ENCODE measurements at regions not wholly inside any gene's neighbourhood (a gene's known extent, or its start where the extent isn't known, plus 50 kb on each side); places are given as distances from the start of the nearest gene placed in this dataset.

GRCh38 chr11:95426823-95427462 lies 195.9 kb upstream of the SESN3 start:
- intact Hi-C loops (cut with DNase I; ENCODE audit: low total_unique reads): loop anchor here (10.0 kb wide), 1 partner anchor 1962 kb away; no protein-coding TSS in a partner anchor
- WGBS, 2 donors (ENCODE audit: low coverage in 1 of 2): 80 to 89% methylated on average over 2 to 5 of the region's 5 CpGs
- DNase-seq: no peak
- H3K36me3 ChIP-seq: no peaks in the 10 kb centered on the region
- TF ChIP-seq EP300 (IDR thresholded peaks at IDR 0.05; ENCODE audit: low read depth) (no peak), POLR2AphosphoS5 (IDR thresholded peaks at IDR 0.05) (no peak), POLR2A (IDR thresholded peaks at IDR 0.05) (no peak), CTCF (IDR thresholded peaks at IDR 0.05) (no peak)
- no peak overlapping the region for H3K4me3 ChIP-seq
- in situ Hi-C loops (cut with MboI; ENCODE audit: low pct_ligation_motif_present in 1 of 4, low pct_unique_long_range_greater_than_20kb in 1 of 4, low sequenced_read_pairs in 3 of 4): no loop called here
- no peak overlapping the region for H3K27ac ChIP-seq
- H3K27me3 ChIP-seq: no peaks in the 10 kb centered on the region
- no peaks in the 10 kb centered on the region for H3K9me3 ChIP-seq
- no peaks in the 10 kb centered on the region for H3K4me1 ChIP-seq

DNA sequence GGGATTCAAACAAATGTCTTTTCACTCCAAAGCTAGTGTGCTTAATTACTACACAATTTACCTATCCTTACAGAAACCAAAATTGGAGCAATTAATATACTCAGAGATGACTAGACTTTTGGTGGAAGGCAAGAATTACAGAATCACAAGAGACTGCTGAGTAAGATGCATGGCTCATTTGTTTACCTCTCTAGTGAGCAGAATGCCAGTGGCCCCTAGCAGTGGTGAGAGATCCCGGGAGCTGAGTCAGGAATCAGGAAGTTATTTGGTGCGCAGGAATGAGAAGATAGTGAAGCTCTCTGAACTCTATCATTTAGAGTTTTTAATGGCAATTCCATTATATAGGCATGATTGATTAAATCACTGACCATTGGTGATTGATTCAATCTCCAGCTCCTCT lies 188.9 kb upstream of the SESN3 start:
- DNase-seq: no peak
- Histone ChIP-seq H3K36me3 (no peaks in the 10 kb centered on the region), H3K4me3 (no peak overlapping the region), H3K9me3 (no peaks in the 10 kb centered on the region), H3K4me1 (no peaks in the 10 kb centered on the region), H3K27ac (no peak overlapping the region), H3K27me3 (no peaks in the 10 kb centered on the region)
- in situ Hi-C loops (cut with MboI; ENCODE audit: low pct_ligation_motif_present in 1 of 4, low pct_unique_long_range_greater_than_20kb in 1 of 4, low sequenced_read_pairs in 3 of 4) (no loop called here), intact Hi-C loops (cut with DNase I; ENCODE audit: low total_unique reads) (loop anchor here (10.0 kb wide), 1 partner anchor 1955 kb away; no protein-coding TSS in a partner anchor)
- WGBS, 2 donors (ENCODE audit: low coverage in 1 of 2): 71 to 79% methylated on average over 2 of the region's 2 CpGs
- TF ChIP-seq EP300 (IDR thresholded peaks at IDR 0.05; ENCODE audit: low read depth): no peak
- TF ChIP-seq POLR2AphosphoS5 (IDR thresholded peaks at IDR 0.05): no peak
- no peak for TF ChIP-seq CTCF (IDR thresholded peaks at IDR 0.05)

GRCh38 chr11:95418916-95419315 lies 187.9 kb upstream of the SESN3 start:
- Histone ChIP-seq H3K27me3 (no peaks in the 10 kb centered on the region), H3K27ac (no peak overlapping the region), H3K36me3 (no peaks in the 10 kb centered on the region), H3K9me3 (no peaks in the 10 kb centered on the region), H3K4me3 (no peak overlapping the region), H3K4me1 (no peaks in the 10 kb centered on the region)
- WGBS, 2 donors (ENCODE audit: low coverage in 1 of 2): 68% methylated on average over 1 of the region's 1 CpG; no CpG with 5 or more reads in 1 of the 2 donors
- in situ Hi-C loops (cut with MboI; ENCODE audit: low pct_ligation_motif_present in 1 of 4, low pct_unique_long_range_greater_than_20kb in 1 of 4, low sequenced_read_pairs in 3 of 4) (no loop called here), intact Hi-C loops (cut with DNase I; ENCODE audit: low total_unique reads) (no loop called here)
- TF ChIP-seq POLR2A (IDR thresholded peaks at IDR 0.05): no peak
- no peak for TF ChIP-seq POLR2AphosphoS5 (IDR thresholded peaks at IDR 0.05)
- no peak for TF ChIP-seq CTCF (IDR thresholded peaks at IDR 0.05)
- TF ChIP-seq EP300 (IDR thresholded peaks at IDR 0.05; ENCODE audit: low read depth): no peak
- no peak for DNase-seq

DNA sequence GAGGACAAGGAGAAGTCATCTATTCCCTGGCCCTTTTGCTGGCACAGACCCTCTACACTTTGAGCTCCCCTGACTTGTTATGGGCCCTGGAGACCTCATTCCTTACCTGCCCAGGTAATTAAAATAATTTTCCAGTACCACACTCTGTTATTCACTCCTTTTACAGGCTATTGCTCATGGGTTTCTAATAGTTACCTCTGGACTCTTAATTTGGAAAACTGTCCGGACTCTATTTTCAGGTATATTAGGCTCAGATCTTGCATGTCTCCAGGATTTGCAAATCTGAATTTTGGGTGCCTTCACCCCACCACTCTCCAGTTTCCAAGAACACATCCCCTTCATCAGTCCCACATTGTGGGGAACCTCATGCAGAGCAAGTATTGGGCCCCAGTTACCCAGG lies 186.8 kb upstream of the SESN3 start:
- intact Hi-C loops (cut with DNase I; ENCODE audit: low total_unique reads) (no loop called here), in situ Hi-C loops (cut with MboI; ENCODE audit: low pct_ligation_motif_present in 1 of 4, low pct_unique_long_range_greater_than_20kb in 1 of 4, low sequenced_read_pairs in 3 of 4) (no loop called here)
- Histone ChIP-seq H3K27ac (no peak overlapping the region), H3K27me3 (no peaks in the 10 kb centered on the region), H3K4me1 (no peaks in the 10 kb centered on the region), H3K9me3 (no peaks in the 10 kb centered on the region), H3K36me3 (no peaks in the 10 kb centered on the region), H3K4me3 (no peak overlapping the region)
- no peak for TF ChIP-seq CTCF (IDR thresholded peaks at IDR 0.05)
- TF ChIP-seq POLR2A (IDR thresholded peaks at IDR 0.05): no peak
- TF ChIP-seq POLR2AphosphoS5 (IDR thresholded peaks at IDR 0.05): no peak
- no peak for TF ChIP-seq EP300 (IDR thresholded peaks at IDR 0.05; ENCODE audit: low read depth)
- DNase-seq: no peak
- 100% methylated on average over 1 of the region's 1 CpG for WGBS, 2 donors (ENCODE audit: low coverage in 1 of 2)

Measured in transverse colon (tissue), 4 donors.